ENCODE measurements at regions not wholly inside any gene's neighbourhood (a gene's known extent, or its start where the extent isn't known, plus 50 kb on each side); places are given as distances from the start of the nearest gene placed in this dataset.

- no peak for FAIRE-seq
- TF ChIP-seq HIVEP1 (CRISPR knock-in tag; IDR thresholded peaks at IDR 0.05), result no peak
- TF ChIP-seq CSDE1 (IDR thresholded peaks at IDR 0.05), result no peak
- no peak for TF ChIP-seq ZBTB34 (CRISPR knock-in tag; IDR thresholded peaks at IDR 0.05)
- TF ChIP-seq RHOXF2B (CRISPR knock-in tag; conservative IDR thresholded peaks at IDR 0.05), result no peak
- TF ChIP-seq CAMTA2 (CRISPR knock-in tag; conservative IDR thresholded peaks at IDR 0.05), result no peak
- no peak for TF ChIP-seq KAT8 (IDR thresholded peaks at IDR 0.05; ENCODE audit: low read depth)
- no peak for TF ChIP-seq EGR1 (conservative IDR thresholded peaks at IDR 0.05)
- TF ChIP-seq ZNF740 (CRISPR knock-in tag; IDR thresholded peaks at IDR 0.05), result no peak
- no peak for TF ChIP-seq ZNF740 (tag; IDR thresholded peaks at IDR 0.05)
- CTCF ChIA-PET (ENCODE audit: low intra/inter-chr PET ratio), result no interaction called here
Observed at GRCh38 chr3:13266005-13266404, 154.1 kb downstream of the NUP210 start.

More at GRCh38 chr3:13266005-13266404, 154.1 kb downstream of the NUP210 start:
- POLR2A ChIA-PET, result interaction anchor here (0.6 to 1.3 kb wide), 3 partner anchors 8 to 65 kb away, joined by 3 to 6 read pairs (median 3); no protein-coding TSS in a partner anchor
- intact Hi-C loops (cut with micrococcal nuclease) (no loop called here), in situ Hi-C loops (cut with MboI) (no loop called here)
- Histone ChIP-seq H3K4me1 (replicated peaks in 1 of 2; ENCODE audit: control insufficient read depth in 2 of 2, insufficient read depth in 2 of 2, low read length in 2 of 2) (peaks cover 10% of the 10 kb centered on the region in 2 experiments; a peak in 3 of 5 replicates), H2AFZ (ENCODE audit: low read depth, low read length) (no peak overlapping the region), H3K9ac (ENCODE audit: insufficient read depth in 1 of 2, low read depth in 2 of 2, low read length in 2 of 2) (no peak overlapping the region), H3K79me2 (ENCODE audit: control insufficient read depth, insufficient read depth, low read length) (no peaks in the 10 kb centered on the region), H3K4me3 (no peak overlapping the region), H3K9me1 (ENCODE audit: control insufficient read depth, insufficient read depth, low read length) (no peaks in the 10 kb centered on the region), H3K4me2 (ENCODE audit: insufficient read depth, low read length) (no peak overlapping the region), H3K27ac (ENCODE audit: extremely low read depth, low read depth, low read length) (no peak overlapping the region), H3K27me3 (ENCODE audit: control insufficient read depth in 2 of 2, insufficient read depth in 2 of 2, low read length in 2 of 2) (peaks cover 8 to 62% of the 10 kb centered on the region in 2 experiments), H4K20me1 (replicated peaks; ENCODE audit: control insufficient read depth, insufficient read depth, low read length) (peaks cover 8% of the 10 kb centered on the region; the same call in 1 of the 2 replicates), H3K36me3 (ENCODE audit: control insufficient read depth, insufficient read depth, low read length) (no peaks in the 10 kb centered on the region), H3K9me3 (replicated peaks; ENCODE audit: control insufficient read depth, insufficient read depth, low read depth, low read length) (no peaks in the 10 kb centered on the region)
- 5% methylated on average over 8 of the region's 8 CpGs for WGBS (ENCODE audit: insufficient coverage, low coverage, missing lambda C conversion rate)
- DNase-seq (ENCODE audit: extremely low read depth in 1 of 4, low spot score in 3 of 4) (no peak), ATAC-seq (no peak)
- no TSS peak for BruUV-seq (replicated peaks)

Data from K562 (cell line).